ENCODE measurements at regions not wholly inside any gene's neighbourhood (a gene's known extent, or its start where the extent isn't known, plus 50 kb on each side); places are given as distances from the start of the nearest gene placed in this dataset.

DNA sequence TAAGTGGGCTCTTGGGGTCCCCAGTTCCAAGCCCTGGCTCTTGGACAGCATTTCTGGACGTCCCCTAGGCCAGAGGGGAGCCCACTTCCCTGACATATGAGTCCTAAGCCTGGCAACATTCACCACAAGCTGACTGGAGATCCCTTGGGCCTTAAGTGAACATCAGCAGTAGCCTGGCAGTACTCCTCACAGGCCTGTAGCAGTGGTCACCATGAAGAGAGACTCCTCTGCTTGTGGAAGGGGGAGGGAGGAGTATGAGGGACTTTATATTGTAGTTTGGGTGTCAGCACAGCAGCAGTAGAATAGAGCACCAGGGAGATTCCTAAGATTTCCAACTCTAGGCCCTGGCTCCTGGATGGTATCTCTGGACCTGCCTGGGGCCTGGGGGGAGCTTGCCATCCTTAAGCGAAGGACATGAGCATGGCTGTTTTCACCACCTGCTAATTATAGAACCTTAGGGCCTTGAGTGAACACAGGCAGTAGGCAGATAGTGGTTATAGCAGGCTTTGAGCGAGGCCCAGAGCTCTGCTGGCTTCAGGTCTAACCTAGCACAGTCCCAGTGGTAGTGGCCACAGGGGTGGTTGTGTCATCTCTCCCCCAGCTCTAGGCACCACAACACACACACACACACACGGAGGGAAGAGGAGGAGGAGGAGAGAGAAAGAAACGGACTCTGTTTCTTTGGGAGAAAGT lies 71.4 kb upstream of the APOBEC4 start:
- Histone ChIP-seq H3K4me1 (ENCODE audit: insufficient read depth) (peaks cover 2% of the 10 kb centered on the region), H3K9me3 (no peaks in the 10 kb centered on the region), H3K27me3 (no peaks in the 10 kb centered on the region), H3K36me3 (no peaks in the 10 kb centered on the region), H3K27ac (no peak overlapping the region), H3K4me3 (no peak overlapping the region)
- WGBS, 3 donors: 89 to 93% (median 91%) methylated on average over 5 of the region's 5 CpGs
- intact Hi-C loops (cut with DNase I): no loop called here
- no peak for DNase-seq
- no peak for TF ChIP-seq EP300 (IDR thresholded peaks at IDR 0.05)
- TF ChIP-seq, protein P1, sequence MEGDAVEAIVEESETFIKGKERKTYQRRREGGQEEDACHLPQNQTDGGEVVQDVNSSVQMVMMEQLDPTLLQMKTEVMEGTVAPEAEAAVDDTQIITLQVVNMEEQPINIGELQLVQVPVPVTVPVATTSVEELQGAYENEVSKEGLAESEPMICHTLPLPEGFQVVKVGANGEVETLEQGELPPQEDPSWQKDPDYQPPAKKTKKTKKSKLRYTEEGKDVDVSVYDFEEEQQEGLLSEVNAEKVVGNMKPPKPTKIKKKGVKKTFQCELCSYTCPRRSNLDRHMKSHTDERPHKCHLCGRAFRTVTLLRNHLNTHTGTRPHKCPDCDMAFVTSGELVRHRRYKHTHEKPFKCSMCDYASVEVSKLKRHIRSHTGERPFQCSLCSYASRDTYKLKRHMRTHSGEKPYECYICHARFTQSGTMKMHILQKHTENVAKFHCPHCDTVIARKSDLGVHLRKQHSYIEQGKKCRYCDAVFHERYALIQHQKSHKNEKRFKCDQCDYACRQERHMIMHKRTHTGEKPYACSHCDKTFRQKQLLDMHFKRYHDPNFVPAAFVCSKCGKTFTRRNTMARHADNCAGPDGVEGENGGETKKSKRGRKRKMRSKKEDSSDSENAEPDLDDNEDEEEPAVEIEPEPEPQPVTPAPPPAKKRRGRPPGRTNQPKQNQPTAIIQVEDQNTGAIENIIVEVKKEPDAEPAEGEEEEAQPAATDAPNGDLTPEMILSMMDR (IDR thresholded peaks at IDR 0.05): no peak
- no peak for TF ChIP-seq POLR2A (IDR thresholded peaks at IDR 0.05)

DNA sequence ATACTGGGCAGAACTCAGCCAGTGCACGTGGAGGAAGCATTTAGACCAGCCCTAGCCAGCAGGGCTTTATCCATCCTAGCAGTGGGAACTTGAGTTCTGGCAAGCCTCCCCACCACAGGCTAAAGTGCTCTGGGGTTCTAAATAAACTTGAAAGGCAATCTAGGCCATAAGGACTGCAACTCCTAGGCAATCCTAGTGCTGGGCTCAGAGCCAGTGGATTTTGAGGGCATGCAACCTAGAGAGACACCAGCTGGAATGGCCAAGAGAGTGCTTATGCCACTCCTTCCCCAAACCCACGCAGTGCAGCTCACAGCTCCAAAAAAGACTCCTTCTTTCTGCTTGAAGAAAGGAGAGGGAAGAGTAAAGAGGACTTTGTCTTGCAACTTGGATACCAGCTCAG lies 70.5 kb upstream of the APOBEC4 start:
- DNase-seq: no peak
- intact Hi-C loops (cut with DNase I): no loop called here
- no peak for TF ChIP-seq POLR2A (IDR thresholded peaks at IDR 0.05)
- no peak overlapping the region for H3K27ac ChIP-seq
- no peaks in the 10 kb centered on the region for H3K36me3 ChIP-seq
- no peaks in the 10 kb centered on the region for H3K9me3 ChIP-seq
- H3K4me1 ChIP-seq (ENCODE audit: insufficient read depth): peaks cover 4% of the 10 kb centered on the region
- WGBS, 3 donors: 89 to 98% (median 93%) methylated on average over 2 of the region's 2 CpGs
- no peaks in the 10 kb centered on the region for H3K27me3 ChIP-seq
- H3K4me3 ChIP-seq: no peak overlapping the region

DNA sequence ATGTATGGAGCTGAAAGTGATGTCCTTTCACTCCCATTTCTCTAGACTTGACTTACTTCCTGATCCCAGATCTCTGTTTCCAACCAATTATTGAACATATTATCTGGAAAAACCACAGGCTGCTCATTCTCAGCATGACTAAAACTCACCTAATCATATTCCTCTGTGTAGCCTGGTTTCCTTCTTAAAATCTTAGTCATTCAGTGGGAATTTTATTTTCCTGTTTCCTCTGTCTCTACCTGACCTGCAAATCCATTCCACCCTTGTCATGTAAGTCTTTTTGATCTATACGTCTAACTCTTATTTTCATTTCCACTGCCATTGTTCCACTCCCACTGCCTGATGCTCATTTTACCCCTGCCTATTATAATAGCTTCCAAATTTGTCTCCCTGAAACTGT lies 67.9 kb upstream of the APOBEC4 start:
- 42 to 87% (median 72%) methylated on average over 1 of the region's 1 CpG for WGBS, 3 donors
- Histone ChIP-seq H3K27me3 (no peaks in the 10 kb centered on the region), H3K36me3 (no peaks in the 10 kb centered on the region), H3K4me3 (no peak overlapping the region), H3K9me3 (no peaks in the 10 kb centered on the region), H3K4me1 (ENCODE audit: insufficient read depth) (peaks cover 4% of the 10 kb centered on the region), H3K27ac (no peak overlapping the region)
- TF ChIP-seq EP300 (IDR thresholded peaks at IDR 0.05) (no peak), POLR2A (IDR thresholded peaks at IDR 0.05) (no peak)
- TF ChIP-seq, protein P1 (IDR thresholded peaks at IDR 0.05): no peak
- intact Hi-C loops (cut with DNase I): no loop called here
- no peak for DNase-seq

- peaks cover 4% of the 10 kb centered on the region for H3K4me1 ChIP-seq (ENCODE audit: insufficient read depth)
- no peaks in the 10 kb centered on the region for H3K36me3 ChIP-seq
- intact Hi-C loops (cut with DNase I): no loop called here
- 8 to 16% (median 14%) methylated on average over 3 of the region's 3 CpGs for WGBS, 3 donors
- no peaks in the 10 kb centered on the region for H3K9me3 ChIP-seq
- no peak overlapping the region for H3K4me3 ChIP-seq
- TF ChIP-seq, protein P1 (IDR thresholded peaks at IDR 0.05): no peak
- TF ChIP-seq POLR2A (IDR thresholded peaks at IDR 0.05) (no peak), EP300 (IDR thresholded peaks at IDR 0.05) (no peak)
- H3K27me3 ChIP-seq: no peaks in the 10 kb centered on the region
- no peak overlapping the region for H3K27ac ChIP-seq
- DNase-seq: no peak
These were observed 66.9 kb upstream of the APOBEC4 start for GRCh38 chr1:183720028-183720427.

DNA sequence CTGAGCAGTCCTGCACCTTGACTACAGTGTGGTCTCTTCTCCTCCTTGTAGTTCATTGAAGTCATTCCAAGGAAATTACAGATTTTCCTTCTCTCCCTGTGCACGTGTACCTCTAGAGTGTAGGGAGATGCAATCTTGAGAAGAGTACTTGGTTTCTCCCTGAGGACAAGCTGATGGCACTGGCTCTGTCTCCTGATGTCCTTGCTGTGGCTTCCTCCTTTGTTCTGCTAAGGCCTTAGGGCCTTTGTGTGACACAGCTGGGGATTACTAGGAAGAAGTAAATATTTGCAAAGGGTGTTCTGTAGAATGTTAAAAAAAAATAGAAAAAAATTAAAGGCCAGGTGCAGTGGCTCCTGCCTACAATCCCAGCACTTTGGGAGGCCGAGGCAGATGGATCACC lies 66.2 kb upstream of the APOBEC4 start:
- no peaks in the 10 kb centered on the region for H3K36me3 ChIP-seq

More for the DNA sequence above, 66.2 kb upstream of the APOBEC4 start:
- Histone ChIP-seq H3K9me3 (no peaks in the 10 kb centered on the region), H3K4me3 (no peak overlapping the region), H3K4me1 (ENCODE audit: insufficient read depth) (peaks cover 4% of the 10 kb centered on the region), H3K27ac (no peak overlapping the region), H3K27me3 (no peaks in the 10 kb centered on the region)
- intact Hi-C loops (cut with DNase I): no loop called here
- WGBS, 3 donors: 84 to 93% (median 84%) methylated on average over 2 of the region's 2 CpGs
- TF ChIP-seq, protein P1 (IDR thresholded peaks at IDR 0.05): no peak
- TF ChIP-seq POLR2A (IDR thresholded peaks at IDR 0.05): no peak
- no peak for TF ChIP-seq EP300 (IDR thresholded peaks at IDR 0.05)
- DNase-seq: no peak

All from ovary (tissue), 7 donors.